Panc1 (cell line): ENCODE measurements at regions not wholly inside any gene's neighbourhood (a gene's known extent, or its start where the extent isn't known, plus 50 kb on each side); places are given as distances from the start of the nearest gene placed in this dataset.

ENCODE experiments used
- CTCF ChIP-seq: fragments of 450-650 bp; IDR thresholded peaks from 2 replicates; pipeline ENCODE4 v1.5.1; 2017; ENCODE audit warnings: mild to moderate bottlenecking
- POLR2AphosphoS5 ChIP-seq: IDR thresholded peaks from 2 replicates; pipeline ENCODE4 v1.6.1; 2012; ENCODE audit warnings: mild to moderate bottlenecking, low read depth, low read length, moderate library complexity
- REST ChIP-seq, 2 experiments: IDR thresholded peaks; 2 replicates each; pipeline ENCODE4 v1.6.1; 2011 to 2012; ENCODE audit warnings: low read depth in 2 of 2, control low read depth in 1 of 2, low read length in 1 of 2, mild to moderate bottlenecking in 1 of 2, moderate library complexity in 1 of 2; ENCODE audit not compliant: insufficient read depth in 1 of 2
- SIN3A ChIP-seq: IDR thresholded peaks from 2 replicates; pipeline ENCODE4 v1.6.1; 2012; ENCODE audit warnings: low read depth, mild to moderate bottlenecking, low read length, moderate library complexity, borderline replicate concordance; ENCODE audit not compliant: insufficient read depth

GRCh38 chr1:56426587-56427381 is 152.6 kb downstream of the PLPP3 start:
- TF ChIP-seq CTCF (no peak), POLR2AphosphoS5 (no peak), REST (IDR thresholded peaks at IDR 0.05; ENCODE audit: insufficient read depth in 1 of 2, low read depth in 2 of 2, low read length in 1 of 2) (no peak), SIN3A (no peak)
